ENCODE measurements at regions not wholly inside any gene's neighbourhood (a gene's known extent, or its start where the extent isn't known, plus 50 kb on each side); places are given as distances from the start of the nearest gene placed in this dataset.

GRCh38 chr15:81572190-81572589, 198.2 kb upstream of the TMC3 start:
- H3K9me3 ChIP-seq (replicated peaks), result no peaks in the 10 kb centered on the region
- H3K27ac ChIP-seq (replicated peaks), result no peak overlapping the region
- no peaks in the 10 kb centered on the region for H3K36me3 ChIP-seq
- H3K4me1 ChIP-seq, result no peaks in the 10 kb centered on the region
- DNase-seq, result no peak
- H3K4me3 ChIP-seq, result no peak overlapping the region
- H3K27me3 ChIP-seq (ENCODE audit: low read depth), result peaks cover 11% of the 10 kb centered on the region
- TF ChIP-seq CTCF (IDR thresholded peaks at IDR 0.05; ENCODE audit: borderline replicate concordance), result no peak
- intact Hi-C loops (cut with micrococcal nuclease), result no loop called here

- Histone ChIP-seq H3K9me3 (replicated peaks) (no peaks in the 10 kb centered on the region), H3K4me1 (no peaks in the 10 kb centered on the region), H3K36me3 (no peaks in the 10 kb centered on the region), H3K27me3 (ENCODE audit: low read depth) (peaks cover 7% of the 10 kb centered on the region), H3K27ac (replicated peaks) (no peak overlapping the region), H3K4me3 (no peak overlapping the region)
- no peak for DNase-seq
- no peak for TF ChIP-seq CTCF (IDR thresholded peaks at IDR 0.05; ENCODE audit: borderline replicate concordance)
- intact Hi-C loops (cut with micrococcal nuclease), result no loop called here
These were observed 195.5 kb upstream of the TMC3 start for GRCh38 chr15:81569286-81570080.

- H3K9me3 ChIP-seq (replicated peaks), result no peaks in the 10 kb centered on the region
- H3K4me3 ChIP-seq, result no peak overlapping the region
- DNase-seq, result no peak
- intact Hi-C loops (cut with micrococcal nuclease), result no loop called here
- H3K27me3 ChIP-seq (ENCODE audit: low read depth), result peaks cover 7% of the 10 kb centered on the region
- H3K27ac ChIP-seq (replicated peaks), result no peak overlapping the region
- H3K4me1 ChIP-seq, result no peaks in the 10 kb centered on the region
- H3K36me3 ChIP-seq, result no peaks in the 10 kb centered on the region
- no peak for TF ChIP-seq CTCF (IDR thresholded peaks at IDR 0.05; ENCODE audit: borderline replicate concordance)
These were observed 193.9 kb upstream of the TMC3 start for GRCh38 chr15:81567924-81568323.

GRCh38 chr15:81562986-81563385, 189.0 kb upstream of the TMC3 start:
- no peak for DNase-seq
- Histone ChIP-seq H3K27ac (replicated peaks) (no peak overlapping the region), H3K4me3 (no peak overlapping the region), H3K4me1 (no peaks in the 10 kb centered on the region), H3K27me3 (ENCODE audit: low read depth) (peaks cover 3% of the 10 kb centered on the region), H3K9me3 (replicated peaks) (peaks cover 5% of the 10 kb centered on the region), H3K36me3 (no peaks in the 10 kb centered on the region)
- intact Hi-C loops (cut with micrococcal nuclease), result no loop called here
- no peak for TF ChIP-seq CTCF (IDR thresholded peaks at IDR 0.05; ENCODE audit: borderline replicate concordance)

GRCh38 chr15:81560405-81560804, 186.4 kb upstream of the TMC3 start:
- Histone ChIP-seq H3K27ac (replicated peaks) (no peak overlapping the region), H3K9me3 (replicated peaks) (peaks cover 11% of the 10 kb centered on the region), H3K4me1 (no peaks in the 10 kb centered on the region), H3K36me3 (no peaks in the 10 kb centered on the region), H3K4me3 (no peak overlapping the region), H3K27me3 (ENCODE audit: low read depth) (no peaks in the 10 kb centered on the region)
- DNase-seq, result no peak
- intact Hi-C loops (cut with micrococcal nuclease), result no loop called here
- no peak for TF ChIP-seq CTCF (IDR thresholded peaks at IDR 0.05; ENCODE audit: borderline replicate concordance)
